SK-N-SH (cell line): ENCODE measurements at regions not wholly inside any gene's neighbourhood (a gene's known extent, or its start where the extent isn't known, plus 50 kb on each side); places are given as distances from the start of the nearest gene placed in this dataset.

Experiments used
- CTCF ChIP-seq: fragments of 200-600 bp; sonication (generic); IDR thresholded peaks from 2 replicates; pipeline ENCODE4 v1.6.1; 2017; ENCODE audit warnings: antibody characterized with exemption, mild to moderate bottlenecking, moderate library complexity
- ELF1 ChIP-seq: IDR thresholded peaks from 2 replicates; pipeline ENCODE4 v1.4.0; 2012
- MAX ChIP-seq: IDR thresholded peaks from 2 replicates; pipeline ENCODE4 v1.4.0; 2012; ENCODE audit warnings: low read depth
- MXI1 ChIP-seq: IDR thresholded peaks from 2 replicates; pipeline ENCODE4 v1.6.1; 2012; ENCODE audit warnings: mild to moderate bottlenecking, low read depth, low read length, improper control_type of control experiment
- PBX3 ChIP-seq: IDR thresholded peaks from 2 replicates; pipeline ENCODE4; 2012
- RCOR1 ChIP-seq: fragments of 150-350 bp; IDR thresholded peaks from 2 replicates; pipeline ENCODE4 v1.6.1; 2017; ENCODE audit warnings: antibody characterized with exemption, low read length

- no peak for TF ChIP-seq ELF1
- no peak for TF ChIP-seq CTCF
- TF ChIP-seq MXI1 = no peak
- no peak for TF ChIP-seq RCOR1
- no peak for TF ChIP-seq MAX
- no peak for TF ChIP-seq PBX3
These were observed 619.9 kb downstream of the TYW1 start for GRCh38 chr7:67616517-67616916.
